PC-3 (cell line): ENCODE measurements at regions not wholly inside any gene's neighbourhood (a gene's known extent, or its start where the extent isn't known, plus 50 kb on each side); places are given as distances from the start of the nearest gene placed in this dataset.

Source experiments
- CTCF ChIP-seq: fragments of 300-600 bp; sonication (generic); conservative IDR thresholded peaks from 2 replicates; pipeline ENCODE4 v1.5.1; 2017; ENCODE audit warnings: antibody characterized with exemption, low read depth, mild to moderate bottlenecking, low read length
- EZH2 ChIP-seq: fragments of 300-600 bp; sonication (generic); IDR thresholded peaks from one replicate; pipeline ENCODE4 v1.6.1; 2017; ENCODE audit warnings: antibody characterized with exemption, mild to moderate bottlenecking, low read length; ENCODE audit not compliant: unreplicated experiment

- TF ChIP-seq EZH2 = no peak
- TF ChIP-seq CTCF = no peak
Measured at GRCh38 chr2:67873916-67874315, 188.9 kb downstream of the C1D start.
